ENCODE measurements at regions not wholly inside any gene's neighbourhood (a gene's known extent, or its start where the extent isn't known, plus 50 kb on each side); places are given as distances from the start of the nearest gene placed in this dataset.

DNA sequence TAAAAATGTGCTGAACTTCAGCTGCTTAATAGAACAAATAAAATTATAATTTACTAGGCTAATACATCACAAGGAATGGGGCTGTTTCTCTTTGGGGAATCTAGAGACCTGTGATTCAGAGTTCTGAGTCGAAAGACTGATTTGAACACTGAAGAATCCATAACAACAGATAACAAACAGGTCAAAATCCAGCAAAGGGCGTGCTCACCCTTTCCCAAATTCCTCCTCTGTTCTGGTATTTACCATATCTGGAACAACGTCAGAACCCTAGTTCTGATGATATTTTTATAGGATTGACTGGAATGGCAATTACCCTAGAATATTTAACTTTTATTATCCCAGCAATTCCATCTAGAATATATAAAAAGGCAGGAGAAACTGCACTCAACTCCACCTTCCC, 66.0 kb upstream of the ITGA6 start:
- peaks cover 5 to 13% (median 6%) of the 10 kb centered on the region in 3 donors for H3K4me1 ChIP-seq
- H3K4me3 ChIP-seq: no peak overlapping the region
- FAIRE-seq (no peak), DNase-seq (no peak), ATAC-seq (no peak)
- no peaks in the 10 kb centered on the region for H3K9me3 ChIP-seq
- no peaks in the 10 kb centered on the region for H3K27me3 ChIP-seq
- intact Hi-C loops (cut with DNase I): no loop called here
- no peak overlapping the region for H3K27ac ChIP-seq
- TF ChIP-seq, protein P1, sequence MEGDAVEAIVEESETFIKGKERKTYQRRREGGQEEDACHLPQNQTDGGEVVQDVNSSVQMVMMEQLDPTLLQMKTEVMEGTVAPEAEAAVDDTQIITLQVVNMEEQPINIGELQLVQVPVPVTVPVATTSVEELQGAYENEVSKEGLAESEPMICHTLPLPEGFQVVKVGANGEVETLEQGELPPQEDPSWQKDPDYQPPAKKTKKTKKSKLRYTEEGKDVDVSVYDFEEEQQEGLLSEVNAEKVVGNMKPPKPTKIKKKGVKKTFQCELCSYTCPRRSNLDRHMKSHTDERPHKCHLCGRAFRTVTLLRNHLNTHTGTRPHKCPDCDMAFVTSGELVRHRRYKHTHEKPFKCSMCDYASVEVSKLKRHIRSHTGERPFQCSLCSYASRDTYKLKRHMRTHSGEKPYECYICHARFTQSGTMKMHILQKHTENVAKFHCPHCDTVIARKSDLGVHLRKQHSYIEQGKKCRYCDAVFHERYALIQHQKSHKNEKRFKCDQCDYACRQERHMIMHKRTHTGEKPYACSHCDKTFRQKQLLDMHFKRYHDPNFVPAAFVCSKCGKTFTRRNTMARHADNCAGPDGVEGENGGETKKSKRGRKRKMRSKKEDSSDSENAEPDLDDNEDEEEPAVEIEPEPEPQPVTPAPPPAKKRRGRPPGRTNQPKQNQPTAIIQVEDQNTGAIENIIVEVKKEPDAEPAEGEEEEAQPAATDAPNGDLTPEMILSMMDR (IDR thresholded peaks at IDR 0.05): no peak
- WGBS, 2 donors: 77 to 88% methylated on average over 3 of the region's 3 CpGs
- H3K36me3 ChIP-seq: no peaks in the 10 kb centered on the region

DNA sequence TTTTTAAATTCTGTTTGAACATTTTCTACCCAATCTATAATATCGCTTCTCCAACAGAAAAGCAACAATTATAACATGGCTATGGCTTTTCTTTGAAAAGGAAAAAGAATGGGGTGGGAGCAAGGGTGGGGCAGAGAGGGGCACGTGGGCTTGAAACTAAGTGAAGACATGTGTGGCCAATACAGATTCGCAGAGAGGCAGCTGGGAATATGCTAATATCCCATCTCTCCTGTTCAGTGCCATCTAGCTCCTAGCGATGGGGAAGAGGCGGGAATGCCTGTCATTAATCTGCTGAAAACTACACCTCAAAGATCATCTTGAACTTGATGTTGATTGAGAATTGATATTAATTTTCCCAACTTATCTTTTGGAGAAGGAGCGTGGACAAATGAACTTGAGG, 65.5 kb upstream of the ITGA6 start:
- no peaks in the 10 kb centered on the region for H3K9me3 ChIP-seq
- DNase-seq (no peak), FAIRE-seq (no peak), ATAC-seq (no peak)
- WGBS, 2 donors: 92 to 94% methylated on average over 6 of the region's 6 CpGs
- no peak overlapping the region for H3K4me3 ChIP-seq
- no peak overlapping the region for H3K27ac ChIP-seq
- H3K27me3 ChIP-seq: no peaks in the 10 kb centered on the region
- intact Hi-C loops (cut with DNase I): no loop called here
- H3K4me1 ChIP-seq: peaks cover 5 to 13% (median 6%) of the 10 kb centered on the region in 3 donors
- TF ChIP-seq, protein P1 (IDR thresholded peaks at IDR 0.05): no peak
- H3K36me3 ChIP-seq: no peaks in the 10 kb centered on the region

DNA sequence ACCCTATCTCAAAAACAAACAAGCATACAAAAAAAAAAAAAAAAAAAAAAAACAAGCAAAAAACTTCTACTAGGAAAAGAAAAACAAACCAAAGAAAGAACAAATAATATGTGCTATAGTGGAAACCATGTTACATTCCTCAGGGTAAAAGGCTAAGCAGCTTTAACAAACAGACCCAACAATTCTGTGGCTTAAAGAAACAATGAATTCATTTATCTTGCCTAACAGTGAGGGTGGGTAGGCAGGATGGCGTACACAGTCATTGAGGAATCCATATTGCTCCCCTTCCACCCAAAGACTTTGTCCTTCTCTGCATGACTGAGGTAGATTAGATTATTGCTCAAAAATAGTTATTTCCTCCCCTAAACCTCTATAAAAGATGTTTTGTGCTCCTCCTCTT, 63.1 kb upstream of the ITGA6 start:
- WGBS, 2 donors: 85 to 98% methylated on average over 1 of the region's 1 CpG
- no peaks in the 10 kb centered on the region for H3K9me3 ChIP-seq
- peaks cover 0 to 3% (median 0%) of the 10 kb centered on the region in 3 donors for H3K4me1 ChIP-seq
- no peaks in the 10 kb centered on the region for H3K27me3 ChIP-seq
- DNase-seq: no peak
- intact Hi-C loops (cut with DNase I): no loop called here
- FAIRE-seq: no peak
- TF ChIP-seq, protein P1 (IDR thresholded peaks at IDR 0.05): no peak
- no peak overlapping the region for H3K27ac ChIP-seq
- ATAC-seq: no peak
- no peak overlapping the region for H3K4me3 ChIP-seq
- no peaks in the 10 kb centered on the region for H3K36me3 ChIP-seq

DNA sequence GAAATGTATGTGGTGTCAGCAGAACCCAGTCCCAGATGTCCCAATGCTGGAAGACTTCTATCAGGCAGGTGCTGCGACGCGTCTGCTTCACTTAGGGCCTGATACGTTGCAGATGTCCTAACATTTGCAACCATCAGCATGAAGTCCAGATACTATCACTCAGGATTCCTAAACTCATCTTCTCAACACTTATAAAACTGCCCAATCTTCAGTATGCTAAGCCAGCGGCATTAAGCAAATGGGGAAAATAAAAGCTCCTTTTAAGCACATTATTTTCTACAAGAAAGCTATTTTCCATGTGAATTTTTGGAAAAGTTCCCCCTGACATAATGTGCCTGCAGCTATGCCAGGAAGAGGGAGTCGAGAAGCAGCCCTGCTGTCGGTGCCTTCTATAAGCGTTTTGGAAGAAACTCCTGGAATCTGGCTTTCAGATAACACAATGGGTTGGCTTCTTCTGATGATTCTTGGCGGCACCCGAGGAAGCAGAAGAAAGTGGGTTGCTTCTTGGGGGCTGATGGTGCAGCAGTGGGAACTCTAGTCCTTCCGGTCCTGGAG, 60.7 kb upstream of the ITGA6 start:
- Histone ChIP-seq H3K9me3 (no peaks in the 10 kb centered on the region), H3K4me3 (no peak overlapping the region), H3K27me3 (no peaks in the 10 kb centered on the region), H3K27ac (no peak overlapping the region), H3K36me3 (no peaks in the 10 kb centered on the region), H3K4me1 (peaks cover 0 to 3% (median 0%) of the 10 kb centered on the region in 3 donors)
- no peak for FAIRE-seq
- 89 to 95% methylated on average over 11 of the region's 11 CpGs for WGBS, 2 donors
- intact Hi-C loops (cut with DNase I): no loop called here
- no peak for ATAC-seq
- no peak for DNase-seq
- TF ChIP-seq, protein P1 (IDR thresholded peaks at IDR 0.05): no peak

DNA sequence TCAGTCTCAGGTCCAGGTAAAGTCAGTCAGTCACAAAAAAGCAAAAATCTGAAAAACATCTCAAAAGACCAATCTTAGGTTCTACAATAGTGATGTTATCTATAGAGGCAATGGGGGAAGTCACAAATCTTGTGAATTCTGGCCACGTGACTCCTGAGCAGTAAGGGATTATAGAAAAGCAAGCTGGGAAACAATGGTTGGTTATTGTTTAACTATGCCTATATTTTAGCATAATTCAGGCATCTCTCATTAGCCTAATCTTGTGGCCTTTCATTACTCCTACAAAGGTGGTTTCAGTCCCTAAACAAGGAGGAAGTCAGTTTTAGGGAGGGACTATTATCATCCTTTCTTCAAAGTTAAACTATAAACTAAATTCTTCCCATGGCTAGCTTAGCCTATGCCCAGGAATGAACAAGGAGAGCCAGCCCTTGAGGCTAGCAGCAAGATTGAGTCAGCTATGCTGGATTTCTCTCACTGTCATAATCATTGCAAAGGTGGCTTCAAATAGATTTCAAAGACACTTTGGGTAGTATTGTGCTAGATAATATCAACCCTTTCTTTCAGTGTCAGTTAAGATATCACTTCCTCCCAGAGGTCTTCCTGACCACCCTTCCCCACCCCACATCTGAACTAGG, 56.4 kb upstream of the ITGA6 start:
- Histone ChIP-seq H3K4me3 (no peak overlapping the region), H3K9me3 (no peaks in the 10 kb centered on the region), H3K36me3 (no peaks in the 10 kb centered on the region), H3K27me3 (no peaks in the 10 kb centered on the region), H3K4me1 (peaks cover 11 to 22% (median 20%) of the 10 kb centered on the region in 3 donors), H3K27ac (no peak overlapping the region)
- DNase-seq: no peak
- intact Hi-C loops (cut with DNase I): no loop called here
- TF ChIP-seq, protein P1 (IDR thresholded peaks at IDR 0.05): no peak
- 82 to 91% methylated on average over 1 of the region's 1 CpG for WGBS, 2 donors
- no peak for FAIRE-seq
- ATAC-seq: no peak
